T-helper 2 cell treated with Interferon-gamma antibody and Interleukin-4, amounts not matched to agents 5 μg/mL and 100 μg/mL, for 36 hours (primary cell): ENCODE measurements at regions not wholly inside any gene's neighbourhood (a gene's known extent, or its start where the extent isn't known, plus 50 kb on each side); places are given as distances from the start of the nearest gene placed in this dataset.

Experiments
- DNase-seq: peaks from one replicate; pipeline ENCODE4 v3.0.0; 2021; ENCODE audit warnings: low spot score
- H3K27ac Mint-ChIP-seq: one replicate; pipeline ENCODE4 v1.8.0; 2021; ENCODE audit warnings: mild to moderate bottlenecking, mixed read lengths
- H3K27me3 Mint-ChIP-seq: one replicate; pipeline ENCODE4 v1.8.0; 2021; ENCODE audit warnings: low read depth, mixed read lengths
- H3K36me3 Mint-ChIP-seq: one replicate; pipeline ENCODE4 v1.8.0; 2021; ENCODE audit warnings: low read depth, mixed read lengths
- H3K4me1 Mint-ChIP-seq: one replicate; pipeline ENCODE4 v1.8.0; 2021; ENCODE audit warnings: low read depth, mixed read lengths
- H3K4me3 Mint-ChIP-seq: one replicate; pipeline ENCODE4 v1.8.0; 2022; ENCODE audit warnings: mild to moderate bottlenecking, moderate library complexity, mixed read lengths
- H3K9me3 Mint-ChIP-seq: one replicate; pipeline ENCODE4 v1.8.0; 2021; ENCODE audit warnings: mixed read lengths

DNA sequence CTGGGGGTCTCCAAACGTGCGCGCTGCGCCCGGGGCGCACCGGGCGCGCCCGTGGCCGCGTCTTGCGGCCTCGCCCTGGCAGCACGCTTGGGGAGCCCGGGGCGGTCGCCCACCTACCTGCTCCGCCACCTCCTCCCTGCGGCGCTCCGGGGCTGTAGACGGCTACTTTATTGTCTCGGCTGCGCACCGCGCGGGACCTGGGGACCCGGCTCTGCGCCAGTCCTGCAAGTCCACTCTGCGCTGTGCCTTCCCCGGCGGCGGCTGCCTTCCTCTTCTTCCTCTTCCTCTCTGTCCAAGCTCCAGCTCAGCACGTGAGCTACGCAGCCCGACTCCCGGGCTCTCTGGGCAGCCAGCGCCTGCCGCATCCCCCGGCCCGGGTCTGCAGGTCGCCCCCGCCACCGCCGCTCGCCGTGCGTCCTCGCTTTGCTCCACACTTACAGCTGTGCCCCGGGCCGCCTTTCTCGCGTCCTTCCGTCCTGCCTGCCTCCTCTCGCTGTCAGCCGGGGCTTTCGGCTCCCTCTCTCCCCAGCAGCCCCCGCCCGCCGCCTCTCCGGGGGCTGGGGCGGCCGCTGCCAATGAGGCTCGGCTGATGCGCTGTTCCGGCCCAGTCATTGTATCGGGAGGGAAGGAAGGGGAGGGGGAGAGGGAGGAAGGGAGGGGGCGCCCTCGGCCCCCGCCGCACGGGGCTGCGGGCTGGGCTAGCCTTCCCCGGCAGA lies 156.4 kb upstream of the FRMD4B start:
- Mint-ChIP-seq H3K4me1 (peaks cover 3% of the 10 kb centered on the region), H3K9me3 (no peaks in the 10 kb centered on the region), H3K27me3 (peaks cover 37% of the 10 kb centered on the region), H3K36me3 (no peaks in the 10 kb centered on the region), H3K4me3 (no peak overlapping the region), H3K27ac (no peak overlapping the region)
- no peak for DNase-seq

- no peak for DNase-seq
- Mint-ChIP-seq H3K9me3 (no peaks in the 10 kb centered on the region), H3K27ac (no peak overlapping the region), H3K27me3 (peaks cover 37% of the 10 kb centered on the region), H3K36me3 (no peaks in the 10 kb centered on the region), H3K4me3 (no peak overlapping the region), H3K4me1 (peaks cover 3% of the 10 kb centered on the region)
Measured at GRCh38 chr3:69541711-69542088, 155.8 kb upstream of the FRMD4B start.

- Mint-ChIP-seq H3K27me3 (peaks cover 37% of the 10 kb centered on the region), H3K4me3 (no peak overlapping the region)
Measured at GRCh38 chr3:69540706-69541581, 155.1 kb upstream of the FRMD4B start.

GRCh38 chr3:69539134-69539533 lies 153.2 kb upstream of the FRMD4B start:
- H3K36me3 Mint-ChIP-seq: no peaks in the 10 kb centered on the region
- no peaks in the 10 kb centered on the region for H3K9me3 Mint-ChIP-seq
- H3K4me3 Mint-ChIP-seq: no peak overlapping the region
- H3K27ac Mint-ChIP-seq: no peak overlapping the region
- H3K4me1 Mint-ChIP-seq: peaks cover 3% of the 10 kb centered on the region
- no peak for DNase-seq
- peaks cover 34% of the 10 kb centered on the region for H3K27me3 Mint-ChIP-seq

More at GRCh38 chr3:69540706-69541581, 155.1 kb upstream of the FRMD4B start:
- H3K9me3 Mint-ChIP-seq: no peaks in the 10 kb centered on the region
- H3K4me1 Mint-ChIP-seq: peaks cover 3% of the 10 kb centered on the region
- H3K27ac Mint-ChIP-seq: no peak overlapping the region
- H3K36me3 Mint-ChIP-seq: no peaks in the 10 kb centered on the region
- no peak for DNase-seq

DNA sequence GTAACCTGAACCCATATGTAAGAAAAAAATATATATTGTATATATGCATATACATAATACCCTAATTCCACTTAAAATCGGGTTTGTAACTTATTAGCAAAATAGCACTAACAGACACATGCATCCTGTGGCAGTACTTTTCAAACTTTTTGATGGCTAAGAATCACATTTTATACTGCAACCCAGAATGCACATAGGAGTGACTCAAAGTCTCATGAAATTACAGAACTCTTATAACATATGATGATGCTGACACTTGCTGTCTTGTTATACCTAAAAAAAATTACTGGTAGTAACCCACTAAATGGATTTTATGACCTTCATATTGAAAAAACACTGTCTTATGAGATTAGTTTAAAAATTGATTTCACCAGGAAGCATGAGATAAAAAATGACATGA lies 152.4 kb upstream of the FRMD4B start:
- Mint-ChIP-seq H3K9me3 (no peaks in the 10 kb centered on the region), H3K27me3 (peaks cover 29% of the 10 kb centered on the region), H3K27ac (no peak overlapping the region), H3K4me3 (no peak overlapping the region), H3K36me3 (no peaks in the 10 kb centered on the region), H3K4me1 (peaks cover 3% of the 10 kb centered on the region)
- DNase-seq: no peak

GRCh38 chr3:69536306-69537020 lies 150.6 kb upstream of the FRMD4B start:
- Mint-ChIP-seq H3K4me1 (peaks cover under 1% of the 10 kb centered on the region), H3K4me3 (no peak overlapping the region), H3K9me3 (no peaks in the 10 kb centered on the region), H3K27ac (no peak overlapping the region), H3K36me3 (no peaks in the 10 kb centered on the region), H3K27me3 (peaks cover 20% of the 10 kb centered on the region)
- no peak for DNase-seq

DNA sequence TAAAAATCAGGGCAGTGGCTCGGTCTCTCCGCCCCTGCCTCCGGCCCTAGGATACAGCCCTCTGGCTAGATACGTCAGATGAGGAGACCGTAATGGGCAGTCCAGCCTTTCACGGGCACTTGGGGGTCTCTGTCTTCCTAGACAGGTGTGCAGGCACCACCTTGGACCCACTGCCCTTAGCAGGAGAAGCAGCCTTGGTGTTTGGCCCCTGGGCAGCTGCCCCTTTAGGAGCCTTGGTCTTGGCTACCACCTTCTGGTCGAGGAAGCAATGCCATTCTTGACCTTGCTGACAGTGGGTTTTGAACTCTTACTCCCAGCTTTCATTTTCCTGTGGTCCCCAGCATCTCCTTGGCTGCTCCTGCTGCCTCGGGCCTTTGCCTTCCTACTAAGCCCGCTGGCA lies 149.7 kb upstream of the FRMD4B start:
- Mint-ChIP-seq H3K27ac (no peak overlapping the region), H3K4me1 (no peaks in the 10 kb centered on the region)

DNA sequence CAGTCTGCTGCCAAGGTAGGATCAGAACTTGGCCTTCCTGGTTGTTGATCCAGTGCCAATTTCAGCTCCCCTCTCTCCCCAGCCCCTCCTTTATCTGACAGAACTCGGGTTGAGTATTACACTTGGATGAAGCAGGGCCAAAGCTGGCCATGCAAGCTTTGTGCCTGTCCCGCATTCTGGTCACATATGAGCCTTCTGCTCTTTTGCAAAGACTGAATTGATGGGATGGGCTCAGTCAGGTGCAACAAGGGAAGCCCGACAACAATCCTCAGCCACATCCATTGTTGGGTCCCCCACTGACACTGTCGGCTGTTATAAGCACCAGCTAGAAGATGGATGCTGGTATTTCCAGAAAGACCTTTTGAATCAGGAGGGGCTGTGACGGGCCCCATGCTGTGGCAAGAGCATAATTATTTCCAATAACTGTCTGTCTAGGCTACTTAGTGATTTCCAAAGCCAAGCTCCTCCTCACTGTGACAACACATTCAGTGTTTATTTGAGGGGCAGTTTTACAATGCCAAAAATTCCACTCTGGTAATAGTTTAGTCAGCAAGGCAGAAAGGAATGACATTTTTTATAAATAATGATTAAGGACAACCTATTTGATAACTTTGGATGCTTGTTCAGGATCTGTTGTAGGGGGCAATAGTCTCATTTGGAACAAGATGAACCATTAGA lies 146.8 kb upstream of the FRMD4B start:
- Mint-ChIP-seq H3K27ac (no peak overlapping the region), H3K36me3 (no peaks in the 10 kb centered on the region), H3K27me3 (no peaks in the 10 kb centered on the region), H3K9me3 (no peaks in the 10 kb centered on the region), H3K4me1 (no peaks in the 10 kb centered on the region), H3K4me3 (no peak overlapping the region)
- no peak for DNase-seq

More for the DNA sequence above, 149.7 kb upstream of the FRMD4B start:
- DNase-seq: no peak
- peaks cover 11% of the 10 kb centered on the region for H3K27me3 Mint-ChIP-seq
- H3K4me3 Mint-ChIP-seq: no peak overlapping the region
- no peaks in the 10 kb centered on the region for H3K9me3 Mint-ChIP-seq
- H3K36me3 Mint-ChIP-seq: no peaks in the 10 kb centered on the region

- DNase-seq: no peak
- Mint-ChIP-seq H3K4me3 (no peak overlapping the region), H3K27ac (no peak overlapping the region), H3K36me3 (no peaks in the 10 kb centered on the region), H3K4me1 (no peaks in the 10 kb centered on the region), H3K9me3 (no peaks in the 10 kb centered on the region), H3K27me3 (no peaks in the 10 kb centered on the region)
Measured at GRCh38 chr3:69531576-69532546, 146.0 kb upstream of the FRMD4B start.

- no peaks in the 10 kb centered on the region for H3K4me1 Mint-ChIP-seq
- H3K36me3 Mint-ChIP-seq: no peaks in the 10 kb centered on the region
- no peak overlapping the region for H3K4me3 Mint-ChIP-seq
- DNase-seq: no peak
- H3K27me3 Mint-ChIP-seq: no peaks in the 10 kb centered on the region
- no peaks in the 10 kb centered on the region for H3K9me3 Mint-ChIP-seq
- no peak overlapping the region for H3K27ac Mint-ChIP-seq
Measured at GRCh38 chr3:69530554-69530953, 144.7 kb upstream of the FRMD4B start.

DNA sequence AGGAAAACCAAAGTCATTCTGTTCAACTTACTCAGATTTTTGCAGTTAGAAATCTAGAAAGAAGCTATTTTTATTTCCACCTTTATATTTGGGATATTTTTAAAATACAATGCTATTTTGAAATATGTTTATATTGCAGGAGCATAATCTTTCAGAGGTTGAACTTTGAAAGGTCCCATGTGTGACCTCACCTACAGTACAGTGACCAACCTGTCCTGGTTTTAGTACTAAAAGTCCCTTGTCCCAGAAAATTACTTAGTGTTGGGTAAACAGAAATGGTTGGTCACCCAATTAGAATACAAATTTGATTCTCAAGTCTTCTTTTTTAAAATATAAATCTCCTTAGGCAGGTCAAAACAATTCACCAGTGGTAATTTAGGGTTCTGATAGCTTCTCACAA lies 141.6 kb upstream of the FRMD4B start:
- no peaks in the 10 kb centered on the region for H3K36me3 Mint-ChIP-seq
- DNase-seq: no peak
- H3K27ac Mint-ChIP-seq: no peak overlapping the region
- no peaks in the 10 kb centered on the region for H3K27me3 Mint-ChIP-seq
- H3K4me3 Mint-ChIP-seq: no peak overlapping the region
- no peaks in the 10 kb centered on the region for H3K9me3 Mint-ChIP-seq
- H3K4me1 Mint-ChIP-seq: no peaks in the 10 kb centered on the region

DNA sequence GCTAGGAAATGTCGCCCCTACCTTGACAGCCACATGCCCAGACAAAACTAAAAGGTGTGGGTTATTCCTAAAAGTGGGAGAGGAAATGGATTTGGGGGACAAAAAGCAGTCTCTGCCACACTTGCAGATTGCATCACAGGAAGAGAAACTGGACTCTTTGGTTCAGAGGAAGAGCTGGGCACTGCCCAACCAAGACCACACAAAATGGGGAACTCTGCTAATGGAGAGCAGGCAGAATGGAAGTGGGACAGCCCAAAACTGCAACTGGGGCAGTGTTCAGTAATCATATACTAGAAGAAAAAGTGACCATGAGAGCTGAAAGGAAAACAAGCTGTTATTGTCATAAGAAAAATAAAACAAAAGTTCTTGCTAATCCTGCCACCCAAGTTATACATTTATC lies 138.9 kb upstream of the FRMD4B start:
- Mint-ChIP-seq H3K4me3 (no peak overlapping the region), H3K36me3 (no peaks in the 10 kb centered on the region), H3K9me3 (no peaks in the 10 kb centered on the region), H3K27me3 (no peaks in the 10 kb centered on the region), H3K4me1 (no peaks in the 10 kb centered on the region), H3K27ac (no peak overlapping the region)
- no peak for DNase-seq

GRCh38 chr3:69521286-69521685 lies 135.4 kb upstream of the FRMD4B start:
- Mint-ChIP-seq H3K36me3 (no peaks in the 10 kb centered on the region), H3K27me3 (no peaks in the 10 kb centered on the region), H3K9me3 (no peaks in the 10 kb centered on the region), H3K27ac (no peak overlapping the region), H3K4me1 (no peaks in the 10 kb centered on the region), H3K4me3 (no peak overlapping the region)
- DNase-seq: no peak
